IMR-90 (cell line): ENCODE measurements at regions not wholly inside any gene's neighbourhood (a gene's known extent, or its start where the extent isn't known, plus 50 kb on each side); places are given as distances from the start of the nearest gene placed in this dataset.
"Not testable (repeated sequence)": the region's sequence is repeated elsewhere in the genome, so short reads cannot be mapped to it uniquely, and the experiment has no call there.

Experiments
- ATAC-seq: fragments of 200-7000 bp; cut with Tn5 transposase; 2 replicates; pipeline ENCODE4 v1.9.1; 2020; ENCODE audit warnings: low read depth, mild to moderate bottlenecking, moderate library complexity
- BruUV-seq: library from RNA; stranded (reverse); fragments of 400-500 nt; replicated peaks from 2 replicates; lab custom pipeline; 2021; lab: Mats Ljungman, UMichigan
- CTCF ChIA-PET: fragments of 300-600 bp; formaldehyde crosslinking; extraction: SDS; loops from one replicate; lab custom pipeline; 2021; ENCODE audit warnings: antibody characterized with exemption; lab: Yijun Ruan, JAX
- POLR2A ChIA-PET: fragments of 300-600 bp; sonication (Branson Sonifier 250); formaldehyde crosslinking; loops from one replicate; lab custom pipeline; 2022; ENCODE audit warnings: antibody characterized with exemption; ENCODE audit not compliant: unreplicated experiment; lab: Charles Lee
- DNase-seq: peaks from one replicate; pipeline ENCODE4 v3.0.0; 2013
- H2AFZ ChIP-seq: replicated peaks from 2 replicates; pipeline ENCODE3; 2013; ENCODE audit warnings: low read length, mild to moderate bottlenecking; ENCODE audit not compliant: poor library complexity
- H2AK5ac ChIP-seq: 2 replicates; pipeline ENCODE4 v1.6.1; 2013; ENCODE audit warnings: low read depth, low read length, inconsistent platforms
- H2AK9ac ChIP-seq: replicated peaks from 2 replicates; pipeline ENCODE3; 2013; ENCODE audit warnings: mild to moderate bottlenecking, low read depth, low read length, moderate library complexity; ENCODE audit not compliant: poor library complexity
- H2BK120ac ChIP-seq: 2 replicates; pipeline ENCODE4 v1.6.1; 2013; ENCODE audit warnings: low read depth, low read length, inconsistent platforms
- H2BK15ac ChIP-seq: 3 replicates; pipeline ENCODE4 v1.6.1; 2013; ENCODE audit warnings: low read depth, low read length, inconsistent platforms
- H2BK20ac ChIP-seq: 2 replicates; pipeline ENCODE4 v1.6.1; 2013; ENCODE audit warnings: low read depth, mild to moderate bottlenecking, inconsistent platforms, low read length, moderate library complexity
- H2BK5ac ChIP-seq: 2 replicates; pipeline ENCODE4 v1.6.1; 2013; ENCODE audit warnings: mild to moderate bottlenecking, low read depth, low read length, inconsistent platforms; ENCODE audit not compliant: poor library complexity, severe bottlenecking
- H3K14ac ChIP-seq: replicated peaks from 2 replicates; pipeline ENCODE4 v1.6.1; 2013; ENCODE audit warnings: low read depth, low read length, inconsistent platforms
- H3K18ac ChIP-seq: 2 replicates; pipeline ENCODE4 v1.6.1; 2013; ENCODE audit warnings: low read depth, low read length, control low read depth
- H3K23ac ChIP-seq: 2 replicates; pipeline ENCODE4 v1.6.1; 2013; ENCODE audit warnings: low read depth, low read length, inconsistent platforms
- H3K27ac ChIP-seq: 2 replicates; pipeline ENCODE4 v1.5.1; 2013; ENCODE audit warnings: mild to moderate bottlenecking, control low read depth, low read length; ENCODE audit not compliant: insufficient read depth
- H3K27me3 ChIP-seq: 2 replicates; pipeline ENCODE4 v1.6.1; 2013; ENCODE audit warnings: low read length; ENCODE audit not compliant: control insufficient read depth, insufficient read depth
- H3K36me3 ChIP-seq: 2 replicates; pipeline ENCODE4 v1.6.1; 2013; ENCODE audit warnings: low read length, mixed read lengths; ENCODE audit not compliant: control insufficient read depth, insufficient read depth
- H3K4ac ChIP-seq: 2 replicates; pipeline ENCODE4 v1.6.1; 2013; ENCODE audit warnings: low read depth, low read length, inconsistent platforms
- H3K4me1 ChIP-seq: 2 replicates; pipeline ENCODE4 v1.6.1; 2013; ENCODE audit warnings: low read length, mixed read lengths; ENCODE audit not compliant: control insufficient read depth, insufficient read depth
- H3K4me2 ChIP-seq: 2 replicates; pipeline ENCODE4 v1.6.1; 2013; ENCODE audit warnings: low read depth, mild to moderate bottlenecking, control low read depth, low read length, moderate library complexity
- H3K4me3 ChIP-seq: 2 replicates; pipeline ENCODE4 v1.5.1; 2013; ENCODE audit warnings: low read depth, mild to moderate bottlenecking, control low read depth, low read length, moderate library complexity; ENCODE audit not compliant: insufficient read depth
- H3K56ac ChIP-seq: 2 replicates; pipeline ENCODE4 v1.6.1; 2013; ENCODE audit warnings: low read length, inconsistent platforms; ENCODE audit not compliant: insufficient read depth; ENCODE audit errors: extremely low read depth
- H3K79me1 ChIP-seq, 2 experiments: 2 replicates each; pipeline ENCODE4 v1.6.1; 2013; ENCODE audit warnings: low read length in 2 of 2, inconsistent platforms in 1 of 2, low read depth in 1 of 2
- H3K9ac ChIP-seq: 2 replicates; pipeline ENCODE4 v1.6.1; 2013; ENCODE audit warnings: low read depth, low read length, control low read depth
- H3K9me1 ChIP-seq: 2 replicates; pipeline ENCODE4 v1.6.1; 2013; ENCODE audit warnings: low read length, inconsistent platforms; ENCODE audit not compliant: insufficient read depth
- H3K9me3 ChIP-seq: 2 replicates; pipeline ENCODE4 v1.6.1; 2013; ENCODE audit warnings: low read length; ENCODE audit not compliant: control insufficient read depth, insufficient read depth
- H4K20me1 ChIP-seq: 2 replicates; pipeline ENCODE4 v1.6.1; 2013; ENCODE audit warnings: low read length, inconsistent platforms; ENCODE audit not compliant: insufficient read depth
- H4K5ac ChIP-seq: 2 replicates; pipeline ENCODE4 v1.6.1; 2013; ENCODE audit warnings: mild to moderate bottlenecking, low read depth, low read length, control low read depth
- H4K8ac ChIP-seq, 2 experiments: 2 replicates each; pipeline ENCODE4 v1.6.1; 2013; ENCODE audit warnings: low read depth in 2 of 2, low read length in 2 of 2, control low read depth in 1 of 2, inconsistent platforms in 1 of 2
- H4K91ac ChIP-seq: 2 replicates; pipeline ENCODE4 v1.6.1; 2013; ENCODE audit warnings: low read depth, low read length, inconsistent platforms; ENCODE audit not compliant: insufficient read depth
- CEBPB ChIP-seq: IDR thresholded peaks from 2 replicates; pipeline ENCODE4 v1.6.1; 2012; ENCODE audit warnings: low read depth, low read length, improper control_type of control experiment
- ELK1 ChIP-seq: fragments of 150-350 bp; IDR thresholded peaks from 2 replicates; pipeline ENCODE4 v1.6.1; 2016; ENCODE audit warnings: low read depth, mild to moderate bottlenecking, low read length, moderate library complexity, borderline replicate concordance
- MAZ ChIP-seq: IDR thresholded peaks from 2 replicates; pipeline ENCODE4 v1.6.1; 2012; ENCODE audit warnings: low read depth, mild to moderate bottlenecking, low read length, improper control_type of control experiment, moderate library complexity, borderline replicate concordance
- MXI1 ChIP-seq: IDR thresholded peaks from 2 replicates; pipeline ENCODE4 v1.6.1; 2012; ENCODE audit warnings: low read depth, mild to moderate bottlenecking, low read length, moderate library complexity, borderline replicate concordance
- POLR2A ChIP-seq: IDR thresholded peaks from 2 replicates; pipeline ENCODE4 v1.6.1; 2012; ENCODE audit warnings: mild to moderate bottlenecking, low read depth, low read length
- WGBS, 2 experiments: methylation state at CpG; one replicate each; pipeline versions ENCODE4 v1.1.5 to v1.1.7; 2013; ENCODE audit warnings: missing lambda C conversion rate in 2 of 2; ENCODE audit not compliant: insufficient read length in 1 of 2; ENCODE audit errors: extremely low coverage in 2 of 2; 5-methylcytosine and 5-hydroxymethylcytosine counted together
- dilution Hi-C: fragments of 300-500 bp; cut with HindIII; formaldehyde crosslinking; loops from one replicate; pipeline ENCODE4 v1.14.3; 2018; ENCODE audit warnings: low sequenced_read_pairs; ENCODE audit not compliant: unreplicated experiment
- in situ Hi-C: fragments of 300-500 bp; cut with MboI; formaldehyde crosslinking; loops from 3 replicates; pipeline ENCODE4 v1.14.3; 2019; ENCODE audit warnings: low sequenced_read_pairs, inconsistent platforms, mixed read lengths
- intact Hi-C: fragments of 100-400 bp; cut with micrococcal nuclease; formaldehyde crosslinking; loops from 2 replicates; pipeline ENCODE4 v1.10.0; 2022
- TF ChIP-seq, protein P1 (sequence below): fragments of 150-350 bp; IDR thresholded peaks from 2 replicates; pipeline ENCODE4 v1.6.1; 2017; ENCODE audit warnings: mild to moderate bottlenecking, antibody characterized with exemption, low read length, low read depth

- BruUV-seq: no TSS peak
- Histone ChIP-seq H3K4me1 (no peaks in the 10 kb centered on the region), H3K4ac (no peak overlapping the region), H3K23ac (no peak overlapping the region), H2BK120ac (no peak overlapping the region), H4K5ac (no peak overlapping the region), H4K20me1 (no peaks in the 10 kb centered on the region), H2AK9ac (no peak overlapping the region), H2BK20ac (no peak overlapping the region), H4K91ac (no peak overlapping the region), H3K9me1 (no peaks in the 10 kb centered on the region), H3K27ac (no peak overlapping the region), H2AK5ac (no peak overlapping the region), H3K9ac (no peak overlapping the region), H3K36me3 (no peaks in the 10 kb centered on the region), H3K79me1 (no peaks in the 10 kb centered on the region), H3K14ac (no peak overlapping the region), H2AFZ (no peak overlapping the region), H3K9me3 (peaks cover 2% of the 10 kb centered on the region; the same call in 1 of the 2 replicates), H2BK15ac (no peak overlapping the region), H3K18ac (no peak overlapping the region), H4K8ac (no peak overlapping the region), H3K56ac (no peak overlapping the region), H3K4me2 (no peak overlapping the region), H2BK5ac (no peak overlapping the region), H3K27me3 (no peaks in the 10 kb centered on the region), H3K4me3 (no peak overlapping the region)
- dilution Hi-C loops (no loop called here), in situ Hi-C loops (no loop called here), intact Hi-C loops (no loop called here)
- DNase-seq (no peak), ATAC-seq (no peak)
- ChIA-PET POLR2A (no interaction called here), CTCF (no interaction called here)
- 17% methylated on average over 2 of the region's 5 CpGs; no CpG with 5 or more reads in 1 of the 2 experiments for WGBS, 2 experiments
- TF ChIP-seq ELK1 (no peak), CEBPB (no peak), POLR2A (no peak), MXI1 (no peak), MAZ (no peak)
- TF ChIP-seq, protein P1, sequence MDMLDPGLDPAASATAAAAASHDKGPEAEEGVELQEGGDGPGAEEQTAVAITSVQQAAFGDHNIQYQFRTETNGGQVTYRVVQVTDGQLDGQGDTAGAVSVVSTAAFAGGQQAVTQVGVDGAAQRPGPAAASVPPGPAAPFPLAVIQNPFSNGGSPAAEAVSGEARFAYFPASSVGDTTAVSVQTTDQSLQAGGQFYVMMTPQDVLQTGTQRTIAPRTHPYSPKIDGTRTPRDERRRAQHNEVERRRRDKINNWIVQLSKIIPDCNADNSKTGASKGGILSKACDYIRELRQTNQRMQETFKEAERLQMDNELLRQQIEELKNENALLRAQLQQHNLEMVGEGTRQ: no peak
Observed at GRCh38 chr7:159310457-159311171, 165.9 kb upstream of the VIPR2 start.

- H2BK15ac ChIP-seq, H2BK20ac ChIP-seq, H2AK9ac ChIP-seq, BruUV-seq, H3K4ac ChIP-seq, POLR2A ChIA-PET, H3K27ac ChIP-seq, H3K23ac ChIP-seq, H3K9me3 ChIP-seq, H3K56ac ChIP-seq, H2AK5ac ChIP-seq, H3K9me1 ChIP-seq, H2AFZ ChIP-seq, H4K5ac ChIP-seq, H3K9ac ChIP-seq, H3K14ac ChIP-seq, H4K20me1 ChIP-seq, DNase-seq, in situ Hi-C loops, H3K79me1 ChIP-seq, H3K36me3 ChIP-seq, H4K8ac ChIP-seq, intact Hi-C loops, H4K91ac ChIP-seq, H2BK120ac ChIP-seq, H3K18ac ChIP-seq, H2BK5ac ChIP-seq, dilution Hi-C loops, H3K4me1 ChIP-seq, H3K27me3 ChIP-seq, ATAC-seq, CTCF ChIA-PET, H3K4me3 ChIP-seq, H3K4me2 ChIP-seq: not testable (repeated sequence)
- no CpG with 5 or more reads among the region's 2 CpGs for WGBS, 2 experiments
Observed at GRCh38 chr7:159309214-159309613, 164.5 kb upstream of the VIPR2 start.
